ENCODE measurements at regions not wholly inside any gene's neighbourhood (a gene's known extent, or its start where the extent isn't known, plus 50 kb on each side); places are given as distances from the start of the nearest gene placed in this dataset.

DNA sequence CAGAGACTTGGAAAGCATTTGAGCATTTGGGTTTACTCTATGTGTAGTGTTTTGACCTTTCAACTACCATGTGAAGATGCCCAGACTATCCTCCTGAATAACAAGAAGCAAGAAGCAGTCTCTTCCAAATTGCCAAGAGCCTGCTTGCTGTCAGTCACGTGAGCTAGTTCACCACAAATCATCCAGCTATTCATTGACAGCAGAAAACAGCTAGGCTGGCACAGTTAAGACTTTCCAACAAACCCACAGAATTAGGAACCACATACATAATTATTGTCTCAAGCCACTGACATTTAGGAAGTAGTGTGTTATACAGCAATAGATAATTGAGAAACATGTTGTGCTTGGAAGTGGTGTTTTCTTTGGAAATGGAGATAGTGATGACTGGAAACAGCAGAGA, 1652.0 kb downstream of the NCAM2 start:
- TF ChIP-seq CTCF (IDR thresholded peaks at IDR 0.05) (no peak), POLR2A (IDR thresholded peaks at IDR 0.05) (no peak)

Data from breast epithelium (tissue), 3 donors.